GM20431 (cell line): ENCODE measurements at regions not wholly inside any gene's neighbourhood (a gene's known extent, or its start where the extent isn't known, plus 50 kb on each side); places are given as distances from the start of the nearest gene placed in this dataset.
"Not testable (repeated sequence)": the region's sequence is repeated elsewhere in the genome, so short reads cannot be mapped to it uniquely, and the experiment has no call there.

ENCODE experiments used
- in situ Hi-C: fragments of 300-500 bp; cut with MseI, MboI; formaldehyde crosslinking; loops from one replicate; pipeline ENCODE4 v1.15.0; 2020; ENCODE audit warnings: low sequenced_read_pairs; ENCODE audit not compliant: unreplicated experiment

GRCh38 chr1:53398576-53399365 lies 60.4 kb upstream of the DMRTB1 start:
- in situ Hi-C loops: no loop called here

DNA sequence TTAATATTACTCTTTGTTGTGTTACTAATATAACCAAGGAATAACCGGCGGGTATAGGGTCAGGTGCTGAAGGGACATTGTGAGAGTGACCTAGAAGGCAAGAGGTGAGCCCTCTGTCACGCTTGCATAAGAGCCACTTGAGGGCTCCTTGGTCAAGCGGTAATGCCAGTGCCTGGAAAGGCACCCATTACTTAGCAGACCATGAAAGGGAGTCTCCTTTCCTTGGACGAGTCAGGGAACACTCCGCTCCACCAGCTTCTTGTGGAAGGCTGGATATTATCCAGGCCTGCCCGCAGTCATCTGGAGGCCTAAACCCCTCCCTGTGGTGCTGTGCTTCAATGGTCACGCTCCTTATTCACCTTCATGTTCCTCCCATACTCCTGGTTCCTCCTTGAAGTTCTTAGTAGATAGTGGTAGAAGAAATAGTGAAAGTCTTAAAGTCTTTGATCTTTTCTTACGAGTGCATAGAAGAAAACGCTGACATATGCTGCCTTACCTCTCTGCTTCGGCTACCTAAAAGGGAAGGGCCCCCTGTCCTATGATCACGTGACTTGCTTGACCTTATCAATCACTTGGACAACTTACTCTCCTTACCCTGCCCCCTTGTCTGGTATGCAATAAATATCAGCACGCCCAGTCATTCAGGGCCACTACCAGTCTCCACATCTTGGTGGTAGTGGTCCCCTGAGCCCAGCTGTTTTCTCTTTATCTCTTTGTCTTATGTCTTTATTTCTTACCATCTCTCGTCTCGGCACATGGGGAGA lies 59.6 kb upstream of the DMRTB1 start:
- in situ Hi-C loops: not testable (repeated sequence)

DNA sequence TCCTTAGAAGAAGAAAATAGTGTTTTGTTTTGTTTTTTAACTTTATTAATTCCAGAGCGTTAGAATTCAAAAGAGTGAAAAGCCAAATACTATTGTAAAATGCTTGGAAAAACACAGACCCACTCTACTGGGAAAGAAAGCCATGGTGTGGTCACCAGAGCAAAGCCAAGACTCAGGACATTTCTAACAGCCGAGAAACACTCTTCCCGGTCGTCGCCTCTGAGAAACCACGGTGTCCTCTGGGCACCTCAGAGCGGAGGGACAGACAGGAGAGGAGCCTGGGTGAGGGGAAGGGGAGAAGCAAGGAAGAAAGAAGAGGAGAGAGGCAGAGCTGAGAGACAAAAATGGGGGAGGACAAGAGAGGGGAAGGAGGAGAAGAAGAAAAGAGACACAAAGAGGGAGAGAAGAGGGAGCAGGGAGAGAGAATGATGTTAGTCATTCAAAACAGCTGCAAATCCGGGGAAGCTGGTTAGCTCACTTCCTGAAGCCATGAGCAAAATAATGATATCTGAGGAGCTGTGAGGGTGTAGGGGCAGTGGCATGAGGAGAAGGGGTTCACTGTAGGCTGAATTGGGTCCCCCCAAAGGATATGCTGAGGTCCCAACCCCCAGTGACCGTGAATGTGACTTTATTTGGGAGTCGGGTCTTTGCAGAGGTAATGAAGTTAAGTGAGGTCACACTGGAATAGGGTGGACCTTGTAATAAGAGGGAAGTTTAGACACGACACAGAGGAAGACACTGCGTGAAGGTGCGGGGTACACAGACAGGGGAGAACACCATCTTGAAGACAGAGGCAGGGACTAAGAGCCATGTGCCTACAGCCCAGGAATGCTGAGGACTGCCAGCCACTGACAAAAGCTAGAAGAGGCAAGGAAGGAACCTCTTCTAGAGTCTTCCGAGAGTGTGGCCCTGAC lies 58.2 kb upstream of the DMRTB1 start:
- in situ Hi-C loops: no loop called here

DNA sequence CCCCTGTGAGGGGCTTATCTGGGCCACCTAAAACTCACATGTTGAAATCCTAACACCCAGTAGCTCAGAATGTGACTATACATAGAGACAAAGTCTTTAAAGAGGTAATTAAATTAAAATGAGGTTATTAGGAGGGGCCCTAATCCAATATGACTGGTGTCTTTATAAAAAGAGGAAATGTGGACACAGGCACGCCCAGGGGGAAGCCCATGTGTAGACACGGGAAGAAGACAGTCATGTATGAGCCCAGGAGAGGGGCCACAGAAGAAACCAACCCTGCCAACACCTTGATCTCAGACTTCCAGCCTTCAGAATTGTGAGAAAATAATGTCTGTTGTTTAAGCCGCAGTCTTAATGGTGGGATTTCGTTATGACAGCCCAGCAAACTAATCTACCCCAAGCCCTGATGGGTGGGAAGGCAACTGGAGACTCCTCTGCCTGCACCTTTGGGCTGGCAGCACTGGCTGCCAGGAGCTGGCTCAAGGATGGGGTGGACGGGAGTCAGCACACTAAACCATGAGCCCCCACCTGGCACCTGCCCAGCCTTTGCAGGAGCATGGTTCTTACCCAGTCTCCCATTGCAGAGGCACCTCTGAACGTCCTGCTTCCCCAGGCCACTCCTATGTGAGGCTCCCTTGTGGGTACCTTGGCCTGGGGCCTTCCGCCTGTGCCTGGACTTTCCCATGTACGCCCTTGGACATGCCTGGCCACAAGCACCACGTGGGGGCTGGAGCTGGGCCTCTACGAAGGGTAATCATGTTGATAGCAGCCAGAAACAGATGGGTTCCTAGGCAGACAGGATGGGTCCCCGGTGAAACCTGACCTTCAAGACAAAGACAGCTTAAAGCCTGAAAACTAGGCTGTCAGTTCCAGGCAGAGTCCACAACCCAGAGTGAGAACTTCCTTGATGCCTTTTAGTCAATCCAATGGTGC lies 57.1 kb upstream of the DMRTB1 start:
- in situ Hi-C loops: no loop called here

DNA sequence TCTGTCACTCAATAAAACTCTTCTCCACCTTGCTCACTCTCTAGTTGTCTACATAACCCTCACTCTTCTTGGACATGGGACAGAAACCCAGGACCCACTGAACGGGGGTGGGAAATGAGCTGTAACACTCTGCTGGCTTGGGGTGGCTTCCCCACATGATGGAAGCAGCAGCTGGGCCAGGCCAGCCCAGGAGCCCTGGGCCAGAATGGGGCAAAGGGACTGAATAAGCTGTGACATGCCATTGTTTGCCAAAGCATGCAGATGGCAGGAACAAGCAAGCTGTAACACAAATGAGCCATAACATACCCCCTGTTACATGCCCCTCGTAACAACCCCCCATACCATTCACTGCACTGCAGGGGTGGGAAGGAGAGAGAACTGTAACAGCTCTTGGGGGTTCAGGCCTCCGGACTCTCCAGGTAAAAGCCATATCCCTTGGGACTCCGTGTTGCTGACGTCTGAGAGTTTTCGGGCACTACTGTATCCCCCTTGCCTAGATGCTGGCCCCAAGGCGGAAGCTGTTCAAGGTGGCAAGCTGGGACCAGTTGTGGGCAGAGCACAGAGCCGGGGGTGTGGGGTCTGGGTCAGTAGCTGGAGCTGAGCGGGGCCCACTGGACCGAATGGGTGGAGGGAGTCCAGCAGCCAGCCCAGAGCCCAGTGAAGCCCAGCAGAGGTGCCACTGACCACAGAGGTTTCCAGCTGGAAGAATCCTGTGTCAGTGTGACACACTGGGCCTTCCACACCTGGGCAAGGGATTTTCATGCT lies 56.1 kb upstream of the DMRTB1 start:
- in situ Hi-C loops: no loop called here

DNA sequence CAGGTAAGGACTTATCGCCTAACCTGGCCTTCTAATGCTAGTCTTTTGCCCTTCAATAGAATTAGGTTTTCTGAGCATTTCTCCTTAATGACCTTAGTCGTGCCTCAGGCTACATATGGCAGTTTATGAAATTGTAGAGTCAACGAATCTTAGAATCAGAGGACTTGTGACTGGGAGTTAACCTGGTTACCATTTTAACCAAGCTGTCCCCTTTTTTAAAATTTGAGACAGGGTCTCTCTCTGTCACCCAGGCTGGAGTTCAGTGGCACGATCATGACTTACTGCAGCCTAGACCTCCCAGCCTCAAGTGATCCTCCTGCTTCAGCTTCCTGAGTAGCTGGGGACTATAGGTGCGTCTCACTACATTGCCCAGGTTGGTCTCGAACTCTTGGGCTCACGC lies 53.5 kb upstream of the DMRTB1 start:
- in situ Hi-C loops: no loop called here

GRCh38 chr1:53406551-53407235 lies 52.5 kb upstream of the DMRTB1 start:
- in situ Hi-C loops: no loop called here

GRCh38 chr1:53408013-53408754 lies 51.0 kb upstream of the DMRTB1 start:
- in situ Hi-C loops: no loop called here

DNA sequence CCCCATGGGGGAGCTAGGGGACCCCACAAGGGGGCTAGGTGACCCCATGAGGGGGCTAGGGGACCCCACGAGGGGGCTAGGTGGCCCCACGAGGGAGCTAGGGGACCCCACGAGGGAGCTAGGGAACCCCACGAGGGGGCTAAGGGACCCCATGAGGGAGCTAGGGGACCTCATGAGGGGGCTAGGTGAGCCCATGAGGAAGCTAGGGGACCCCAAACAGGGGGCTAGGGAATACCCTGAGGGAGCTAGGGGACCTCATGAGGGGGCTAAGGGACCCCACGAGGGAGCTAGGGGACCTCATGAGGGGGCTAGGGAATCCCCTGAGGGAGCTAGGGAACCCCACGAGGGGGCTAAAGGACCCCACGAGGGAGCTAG lies 50.5 kb upstream of the DMRTB1 start:
- in situ Hi-C loops: no loop called here

- in situ Hi-C loops: no loop called here
These were observed 50.0 kb upstream of the DMRTB1 start for GRCh38 chr1:53409233-53409632.
